ENCODE measurements at regions not wholly inside any gene's neighbourhood (a gene's known extent, or its start where the extent isn't known, plus 50 kb on each side); places are given as distances from the start of the nearest gene placed in this dataset.

- TF ChIP-seq CTCF (IDR thresholded peaks at IDR 0.05) (no peak), POLR2A (IDR thresholded peaks at IDR 0.05) (no peak)
These were observed 264.7 kb downstream of the GLRX3 start for GRCh38 chr10:130400890-130401289.
